ENCODE measurements at regions not wholly inside any gene's neighbourhood (a gene's known extent, or its start where the extent isn't known, plus 50 kb on each side); places are given as distances from the start of the nearest gene placed in this dataset.

- no peak for TF ChIP-seq CTCF (IDR thresholded peaks at IDR 0.05; ENCODE audit: low read depth, low read length)
- no peak for DNase-seq (ENCODE audit: low read depth in 2 of 2)
- no peak overlapping the region for H3K4me3 ChIP-seq (replicated peaks in 1 of 2; ENCODE audit: low read depth in 2 of 2, low read length in 2 of 2)
Measured at GRCh38 chr5:3043600-3043999, 292.1 kb upstream of the IRX2 start.

DNA sequence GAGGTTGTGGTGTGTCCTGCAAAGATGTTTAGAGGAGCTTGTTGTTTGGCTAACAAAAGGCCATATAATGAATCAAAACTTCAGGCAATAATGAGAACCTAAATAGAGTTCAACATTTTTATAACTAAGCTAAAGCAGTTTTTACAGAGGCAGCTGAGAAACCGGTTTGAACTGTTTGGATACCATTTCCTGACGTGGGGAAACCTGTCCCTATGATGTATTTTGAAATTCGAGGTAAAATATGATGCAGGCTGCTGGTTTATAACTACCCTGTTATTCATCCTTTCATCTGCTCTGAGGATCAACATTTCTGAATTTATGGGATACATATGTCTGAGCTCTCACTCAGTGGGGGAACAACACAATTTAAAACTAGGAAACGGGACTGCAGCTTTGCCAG is 289.5 kb upstream of the IRX2 start:
- no peak for TF ChIP-seq CTCF (IDR thresholded peaks at IDR 0.05; ENCODE audit: low read depth, low read length)
- DNase-seq (ENCODE audit: low read depth in 2 of 2): no peak
- H3K4me3 ChIP-seq (replicated peaks in 1 of 2; ENCODE audit: low read depth in 2 of 2, low read length in 2 of 2): no peak overlapping the region

GRCh38 chr5:3036041-3036788 is 284.7 kb upstream of the IRX2 start:
- no peak overlapping the region for H3K4me3 ChIP-seq (replicated peaks in 1 of 2; ENCODE audit: low read depth in 2 of 2, low read length in 2 of 2)
- no peak for TF ChIP-seq CTCF (IDR thresholded peaks at IDR 0.05; ENCODE audit: low read depth, low read length)
- no peak for DNase-seq (ENCODE audit: low read depth in 2 of 2)

DNA sequence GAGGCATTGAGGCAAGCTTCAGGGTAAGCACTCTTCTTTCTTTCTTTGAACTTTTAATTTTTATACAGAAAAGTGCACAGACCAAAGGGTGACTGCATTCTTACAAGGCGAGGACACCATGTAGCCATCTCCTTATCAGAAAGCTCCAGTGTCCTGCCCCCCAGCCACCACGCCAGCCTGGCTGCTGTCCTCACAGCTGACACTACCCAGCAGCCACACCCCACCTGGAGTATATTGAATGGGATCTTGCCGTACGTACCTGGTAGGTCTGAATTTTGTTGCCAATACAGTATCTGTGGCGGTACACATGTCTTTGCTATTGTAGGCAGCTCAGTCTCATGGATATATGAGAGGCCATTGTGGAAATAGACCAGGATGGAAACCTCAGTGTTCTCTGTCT is 284.0 kb upstream of the IRX2 start:
- DNase-seq (ENCODE audit: low read depth in 2 of 2): no peak
- TF ChIP-seq CTCF (IDR thresholded peaks at IDR 0.05; ENCODE audit: low read depth, low read length): no peak
- H3K4me3 ChIP-seq (replicated peaks in 1 of 2; ENCODE audit: low read depth in 2 of 2, low read length in 2 of 2): no peak overlapping the region

GRCh38 chr5:3034881-3035280 is 283.4 kb upstream of the IRX2 start:
- no peak overlapping the region for H3K4me3 ChIP-seq (replicated peaks in 1 of 2; ENCODE audit: low read depth in 2 of 2, low read length in 2 of 2)
- DNase-seq (ENCODE audit: low read depth in 2 of 2): no peak
- no peak for TF ChIP-seq CTCF (IDR thresholded peaks at IDR 0.05; ENCODE audit: low read depth, low read length)

GRCh38 chr5:3034449-3034848 is 283.0 kb upstream of the IRX2 start:
- DNase-seq (ENCODE audit: low read depth in 2 of 2): no peak
- TF ChIP-seq CTCF (IDR thresholded peaks at IDR 0.05; ENCODE audit: low read depth, low read length): no peak
- no peak overlapping the region for H3K4me3 ChIP-seq (replicated peaks in 1 of 2; ENCODE audit: low read depth in 2 of 2, low read length in 2 of 2)

All from cardiac fibroblast (primary cell).